SU-DHL-6 (cell line): ENCODE measurements at regions not wholly inside any gene's neighbourhood (a gene's known extent, or its start where the extent isn't known, plus 50 kb on each side); places are given as distances from the start of the nearest gene placed in this dataset.

Source experiments
- CTCF ChIP-seq: fragments of 200-600 bp; sonication (generic); IDR thresholded peaks from one replicate; pipeline ENCODE4 v1.5.1; 2017; ENCODE audit warnings: antibody characterized with exemption, mild to moderate bottlenecking, low read length, moderate library complexity; ENCODE audit not compliant: insufficient read depth, poor library complexity, severe bottlenecking
- EZH2phosphoT487 ChIP-seq: fragments of 200-600 bp; sonication (generic), shearing (Covaris generic); conservative IDR thresholded peaks from 2 replicates; pipeline ENCODE4 v1.6.1; 2018; ENCODE audit warnings: mild to moderate bottlenecking, antibody characterized with exemption, low read length, moderate library complexity, mixed read lengths

- TF ChIP-seq CTCF (no peak), EZH2phosphoT487 (no peak)
These were observed 108.7 kb upstream of the KCTD1 start for GRCh38 chr18:26656944-26657536.
